Epidermal melanocyte (primary cell): ENCODE measurements at regions not wholly inside any gene's neighbourhood (a gene's known extent, or its start where the extent isn't known, plus 50 kb on each side); places are given as distances from the start of the nearest gene placed in this dataset.

Experiments
- DNase-seq: peaks from one replicate; pipeline ENCODE4 v3.0.0; 2011; ENCODE audit warnings: low spot score; ENCODE audit not compliant: insufficient read length

- no peak for DNase-seq
Measured at GRCh38 chrX:44042751-44043150, 69.6 kb upstream of the NDP start.

DNA sequence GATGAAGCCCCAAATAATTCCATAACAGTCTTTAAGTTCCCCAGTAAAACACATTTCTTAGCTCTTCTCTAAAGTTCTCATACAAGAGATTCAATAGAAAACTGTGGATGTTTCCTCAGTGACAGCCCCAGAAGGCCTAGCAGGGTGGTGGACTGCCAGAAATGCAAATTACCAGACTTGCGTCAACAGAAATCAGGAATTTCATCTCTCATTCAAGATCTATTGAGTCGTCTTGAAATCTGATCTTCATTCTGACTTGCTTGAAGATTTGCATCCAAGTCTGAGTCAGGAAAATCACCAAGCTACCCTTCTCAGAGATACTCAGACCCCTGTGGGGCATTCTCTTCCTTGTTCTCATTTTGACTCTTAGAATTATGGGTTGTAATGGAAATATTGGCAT lies 68.9 kb upstream of the NDP start:
- DNase-seq, result no peak

DNA sequence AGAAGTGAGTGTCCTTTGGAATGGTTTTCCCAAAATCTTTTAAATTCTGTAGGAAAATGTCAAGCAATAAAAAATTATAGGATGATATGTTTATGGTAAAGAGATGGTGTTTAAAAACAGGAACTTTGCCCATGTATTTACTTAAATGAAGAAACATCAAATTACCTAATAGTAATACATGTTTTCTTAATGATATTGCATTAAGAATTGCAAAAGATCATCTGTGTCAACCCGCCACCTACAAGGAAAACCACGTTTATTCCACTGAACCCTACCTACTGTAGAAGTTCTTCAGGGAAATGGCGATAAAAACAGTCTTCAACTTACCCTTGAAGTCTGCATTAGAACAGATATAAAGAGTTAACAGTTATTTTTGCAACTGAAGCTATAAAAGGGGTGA lies 67.2 kb upstream of the NDP start:
- no peak for DNase-seq

- no peak for DNase-seq
Measured at GRCh38 chrX:44039556-44039955, 66.4 kb upstream of the NDP start.

DNA sequence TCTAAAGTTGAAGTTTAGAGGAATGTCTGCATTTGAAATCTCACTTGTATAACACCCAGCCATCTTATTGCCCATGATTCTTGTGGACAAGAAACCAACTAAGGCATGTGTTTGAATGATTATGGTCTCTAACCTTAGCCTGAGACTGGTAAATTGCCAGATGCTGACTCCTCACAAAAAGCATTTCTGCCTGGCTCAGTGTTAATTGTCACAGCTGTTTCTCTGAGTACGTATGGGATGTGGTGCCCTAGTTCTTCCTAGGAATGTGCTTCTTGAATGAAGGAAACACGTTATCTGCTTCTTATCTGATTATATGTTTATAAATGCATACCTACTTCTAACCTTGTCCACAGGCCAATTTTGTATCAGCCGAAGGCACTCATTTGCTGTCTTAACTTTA lies 63.1 kb upstream of the NDP start:
- DNase-seq, result no peak

GRCh38 chrX:44035571-44035970 lies 62.4 kb upstream of the NDP start:
- DNase-seq, result no peak

- no peak for DNase-seq
Measured at GRCh38 chrX:44032479-44032878, 59.3 kb upstream of the NDP start.

GRCh38 chrX:44025555-44025954 lies 52.4 kb upstream of the NDP start:
- DNase-seq, result peak; percentile 17
